MM.1S (cell line): ENCODE measurements at regions not wholly inside any gene's neighbourhood (a gene's known extent, or its start where the extent isn't known, plus 50 kb on each side); places are given as distances from the start of the nearest gene placed in this dataset.

ENCODE experiments used
- CTCF ChIP-seq: fragments of 300-600 bp; sonication (generic); IDR thresholded peaks from 2 replicates; pipeline ENCODE4 v1.5.1; 2016; ENCODE audit warnings: antibody characterized with exemption, low read length, mixed read lengths
- EZH2 ChIP-seq: fragments of 300-600 bp; sonication (generic); optimal IDR thresholded peaks from 2 replicates; pipeline ENCODE3; 2017; ENCODE audit warnings: low read depth, mild to moderate bottlenecking, antibody characterized with exemption, low read length, mixed read lengths

DNA sequence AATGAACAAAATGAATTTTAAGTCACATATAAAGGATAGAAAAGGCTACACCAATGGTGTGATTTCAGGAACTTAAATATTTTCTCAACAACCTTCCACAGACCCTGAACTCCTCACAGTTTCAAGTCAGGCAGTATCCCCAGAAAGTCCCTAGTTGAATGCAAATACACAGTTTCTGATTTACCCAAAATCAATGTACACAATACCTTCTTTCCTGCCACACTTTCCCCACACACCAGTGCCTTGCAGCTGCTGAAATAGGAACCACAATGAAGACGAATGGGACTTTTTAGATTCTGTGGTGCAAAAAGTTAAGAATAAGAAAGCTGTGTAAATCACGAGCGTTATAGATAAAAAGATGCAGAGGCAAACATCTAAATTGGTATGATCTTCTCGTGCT, 552.4 kb upstream of the MEF2C start:
- no peak for TF ChIP-seq CTCF
- TF ChIP-seq EZH2 = no peak
